Transverse colon (tissue), 4 donors: ENCODE measurements at regions not wholly inside any gene's neighbourhood (a gene's known extent, or its start where the extent isn't known, plus 50 kb on each side); places are given as distances from the start of the nearest gene placed in this dataset.
"Not testable (repeated sequence)": the region's sequence is repeated elsewhere in the genome, so short reads cannot be mapped to it uniquely, and the experiment has no call there.

Experiments
- POLR2AphosphoS5 ChIP-seq, 3 donors: sonication (generic); formaldehyde crosslinking; IDR thresholded peaks; one replicate each; pipeline ENCODE4 v1.6.1; 2016; ENCODE audit warnings: antibody characterized with exemption in 3 of 3
- TF ChIP-seq, protein P1 (sequence below), 5 experiments: fragments of 200-600 bp in 3 of 5; fragments of 450-650 bp in 2 of 5; sonication (generic) in 3 of 5; IDR thresholded peaks; 1 replicate in 2 of 5; 2 replicates in 3 of 5; pipeline ENCODE4 v1.5.1; 2016 to 2017; ENCODE audit warnings: antibody characterized with exemption in 5 of 5, inconsistent platforms in 3 of 5, mild to moderate bottlenecking in 2 of 5, moderate library complexity in 1 of 5

DNA sequence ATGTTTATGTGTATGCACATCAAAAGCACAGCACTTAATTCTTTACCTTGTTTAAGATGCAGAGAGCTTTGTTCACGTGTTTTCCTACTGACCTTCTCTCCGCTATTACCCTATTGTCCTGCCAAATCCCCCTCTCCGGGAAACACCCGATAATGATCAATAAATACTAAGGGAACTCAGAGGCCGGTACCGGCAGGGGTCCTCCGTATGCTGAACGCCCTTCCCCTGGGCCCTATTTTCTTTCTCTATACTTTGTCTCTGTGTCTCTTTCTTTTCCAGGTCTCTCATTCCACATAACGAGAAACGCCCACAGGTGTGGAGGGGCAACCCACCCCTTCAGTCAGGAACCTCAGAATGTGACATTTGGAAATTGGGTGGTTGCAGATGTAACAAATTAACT is 160.1 kb downstream of the ADRA2C start:
- TF ChIP-seq, protein P1, sequence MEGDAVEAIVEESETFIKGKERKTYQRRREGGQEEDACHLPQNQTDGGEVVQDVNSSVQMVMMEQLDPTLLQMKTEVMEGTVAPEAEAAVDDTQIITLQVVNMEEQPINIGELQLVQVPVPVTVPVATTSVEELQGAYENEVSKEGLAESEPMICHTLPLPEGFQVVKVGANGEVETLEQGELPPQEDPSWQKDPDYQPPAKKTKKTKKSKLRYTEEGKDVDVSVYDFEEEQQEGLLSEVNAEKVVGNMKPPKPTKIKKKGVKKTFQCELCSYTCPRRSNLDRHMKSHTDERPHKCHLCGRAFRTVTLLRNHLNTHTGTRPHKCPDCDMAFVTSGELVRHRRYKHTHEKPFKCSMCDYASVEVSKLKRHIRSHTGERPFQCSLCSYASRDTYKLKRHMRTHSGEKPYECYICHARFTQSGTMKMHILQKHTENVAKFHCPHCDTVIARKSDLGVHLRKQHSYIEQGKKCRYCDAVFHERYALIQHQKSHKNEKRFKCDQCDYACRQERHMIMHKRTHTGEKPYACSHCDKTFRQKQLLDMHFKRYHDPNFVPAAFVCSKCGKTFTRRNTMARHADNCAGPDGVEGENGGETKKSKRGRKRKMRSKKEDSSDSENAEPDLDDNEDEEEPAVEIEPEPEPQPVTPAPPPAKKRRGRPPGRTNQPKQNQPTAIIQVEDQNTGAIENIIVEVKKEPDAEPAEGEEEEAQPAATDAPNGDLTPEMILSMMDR (IDR thresholded peaks at IDR 0.05) = not testable (repeated sequence)
- TF ChIP-seq POLR2AphosphoS5 (IDR thresholded peaks at IDR 0.05) = not testable (repeated sequence)
